Stimulated activated CD4-positive, alpha-beta T cell treated with anti-CD3 and anti-CD28 coated beads, Interleukin-1b, Interleukin-23, amount 100 ng/mL, for 48 hours (primary cell): ENCODE measurements at regions not wholly inside any gene's neighbourhood (a gene's known extent, or its start where the extent isn't known, plus 50 kb on each side); places are given as distances from the start of the nearest gene placed in this dataset.

Experiments
- DNase-seq: peaks from one replicate; pipeline ENCODE4 v3.0.0-alpha.2; 2020

DNA sequence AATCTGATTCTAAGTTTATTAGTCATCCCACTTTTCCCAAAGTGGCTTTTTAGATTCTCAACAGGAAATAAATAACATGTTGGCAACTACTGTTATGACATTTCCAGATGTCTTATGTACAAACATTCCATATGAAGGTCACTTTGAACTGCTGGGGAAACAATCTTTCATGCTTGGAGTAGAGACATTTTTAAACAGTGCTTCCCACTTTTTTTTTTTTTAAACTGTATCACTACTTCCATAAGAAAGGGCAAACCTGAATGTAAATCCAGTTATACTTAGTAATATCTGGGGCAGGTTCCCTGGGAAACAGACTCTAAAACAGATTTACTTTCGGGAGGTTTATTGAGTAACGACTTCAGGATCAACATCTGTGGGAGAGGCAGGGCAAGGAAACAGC, 473.8 kb downstream of the TAFA4 start:
- DNase-seq: no peak

DNA sequence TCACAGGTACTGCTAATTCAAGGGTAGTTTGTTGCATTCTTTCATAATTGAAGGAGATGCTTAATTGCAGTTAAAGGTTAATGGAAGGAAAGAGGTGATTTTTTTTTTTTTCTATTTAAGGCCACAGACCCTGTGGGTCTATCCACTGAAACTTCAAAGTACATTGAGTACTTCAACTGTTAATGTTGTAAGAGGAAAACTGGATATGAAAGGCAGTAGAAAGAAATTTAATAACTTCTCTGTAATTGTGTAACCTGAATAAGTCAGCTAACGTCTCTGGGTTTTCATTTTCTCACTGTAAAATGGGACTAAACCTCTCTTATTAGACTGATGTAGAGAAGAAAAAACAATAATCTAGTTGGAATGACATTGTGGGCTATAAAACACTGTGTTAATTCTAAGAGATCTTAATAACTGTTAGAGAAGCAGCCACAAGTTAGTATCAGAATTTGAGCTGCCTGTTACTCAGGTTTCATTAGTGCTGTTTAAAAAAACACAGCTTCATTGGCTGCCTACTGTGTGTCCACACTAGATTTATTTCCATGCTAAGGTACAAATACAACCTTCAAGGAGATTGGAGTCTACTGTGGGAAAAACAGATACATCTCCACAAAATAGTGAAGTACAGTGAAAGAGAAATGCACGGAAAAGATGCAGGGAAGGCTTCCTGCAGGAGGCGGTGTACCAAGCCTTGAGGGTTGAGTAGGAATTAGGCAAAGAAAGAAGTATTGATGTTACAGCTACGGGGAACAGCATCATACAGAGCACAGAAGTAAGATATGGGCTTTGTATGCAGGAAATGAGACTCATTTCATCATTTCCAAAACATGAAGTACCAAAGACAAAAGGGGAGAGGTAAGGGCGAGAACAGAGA, 483.6 kb downstream of the TAFA4 start:
- DNase-seq: no peak

DNA sequence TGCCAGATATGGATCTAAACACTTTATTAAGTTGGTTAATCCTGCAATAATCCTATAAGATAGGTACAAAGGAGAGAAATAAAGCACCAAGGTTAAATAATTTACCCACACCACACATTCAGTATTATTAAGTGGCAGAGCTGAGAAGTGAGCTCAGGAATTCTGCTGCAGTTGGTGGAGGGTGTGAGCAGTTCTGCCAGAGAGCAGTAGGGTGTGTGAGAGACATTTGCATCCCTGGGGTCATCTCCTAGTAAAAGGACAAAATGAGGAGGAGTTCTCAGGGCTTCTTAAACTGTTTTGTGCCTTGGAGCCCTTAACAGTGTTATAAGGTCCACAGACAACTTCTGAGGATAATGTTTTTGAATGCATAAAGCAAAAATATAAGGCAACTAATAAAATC, 484.5 kb downstream of the TAFA4 start:
- DNase-seq: no peak

DNA sequence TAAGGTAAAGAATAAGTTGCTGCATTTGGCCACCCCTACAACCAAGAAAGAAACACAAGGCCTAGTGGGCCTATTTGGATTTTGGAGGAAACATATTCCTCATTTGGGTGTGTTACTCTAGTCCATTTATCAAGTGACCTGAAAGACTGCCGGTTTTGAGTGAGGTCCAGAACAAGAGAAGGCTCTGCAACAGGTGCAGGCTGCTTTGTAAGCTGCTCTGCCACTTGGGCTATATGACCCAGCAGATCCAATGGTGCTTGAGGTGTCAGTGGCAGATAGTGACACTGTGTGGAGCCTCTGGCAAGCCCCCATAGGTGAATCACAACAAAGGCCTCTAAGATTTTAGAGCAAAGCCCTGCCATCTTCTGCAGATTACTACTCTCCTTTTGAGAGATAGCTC, 491.3 kb downstream of the TAFA4 start:
- DNase-seq: no peak

DNA sequence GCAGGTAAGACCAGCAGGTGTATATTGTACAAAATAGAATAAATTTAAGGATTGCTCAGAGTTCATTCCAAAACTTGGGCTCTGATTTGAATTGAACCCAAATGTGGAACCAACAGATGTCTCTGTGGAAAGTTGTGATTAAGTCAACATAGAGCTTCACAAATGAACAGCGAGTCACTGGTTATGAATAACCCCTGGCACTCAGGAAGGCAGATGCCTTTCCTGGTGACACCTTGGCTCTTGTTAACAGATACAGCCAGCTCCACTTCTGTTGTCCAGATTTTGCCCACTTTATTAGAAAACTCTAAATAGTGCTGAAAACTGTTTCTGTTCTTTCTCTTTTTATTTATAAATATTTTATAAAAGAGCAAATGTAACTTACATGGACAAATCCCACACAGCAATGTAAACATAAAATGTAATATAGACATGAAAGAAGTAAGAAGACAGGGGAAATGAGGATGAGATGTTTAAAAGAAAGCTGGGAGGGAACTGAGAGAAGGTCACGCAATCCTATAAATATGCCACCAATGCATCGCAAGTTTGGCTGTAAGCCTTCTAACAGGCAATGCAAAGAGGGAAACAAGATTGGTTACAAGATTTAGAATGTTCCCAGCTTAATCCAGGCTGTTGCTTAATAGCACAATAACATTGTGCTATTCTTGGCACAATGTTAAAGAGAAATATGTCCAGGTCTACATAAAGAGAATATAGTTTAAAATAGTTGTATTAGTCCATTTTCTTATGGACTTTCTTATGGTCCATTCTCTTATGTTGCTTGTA, 495.5 kb downstream of the TAFA4 start:
- no peak for DNase-seq

DNA sequence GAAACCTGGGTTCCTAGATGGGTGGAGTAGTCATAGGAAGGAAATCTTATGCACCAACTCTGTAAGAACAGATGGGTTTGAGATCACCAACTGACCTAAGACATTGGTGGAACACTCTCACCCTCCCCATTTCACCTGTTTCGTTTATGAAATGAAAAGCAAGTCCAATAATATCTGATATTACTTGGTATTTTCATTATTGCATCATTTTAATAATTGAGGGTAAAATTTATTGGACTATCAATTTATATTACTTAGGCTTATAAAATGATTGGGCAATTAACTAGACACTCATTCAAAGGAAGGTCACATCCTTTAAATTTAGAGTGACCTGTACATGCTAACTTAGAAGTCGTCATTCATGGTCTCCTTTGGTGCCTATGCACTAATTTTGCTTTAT, 503.9 kb downstream of the TAFA4 start:
- no peak for DNase-seq

DNA sequence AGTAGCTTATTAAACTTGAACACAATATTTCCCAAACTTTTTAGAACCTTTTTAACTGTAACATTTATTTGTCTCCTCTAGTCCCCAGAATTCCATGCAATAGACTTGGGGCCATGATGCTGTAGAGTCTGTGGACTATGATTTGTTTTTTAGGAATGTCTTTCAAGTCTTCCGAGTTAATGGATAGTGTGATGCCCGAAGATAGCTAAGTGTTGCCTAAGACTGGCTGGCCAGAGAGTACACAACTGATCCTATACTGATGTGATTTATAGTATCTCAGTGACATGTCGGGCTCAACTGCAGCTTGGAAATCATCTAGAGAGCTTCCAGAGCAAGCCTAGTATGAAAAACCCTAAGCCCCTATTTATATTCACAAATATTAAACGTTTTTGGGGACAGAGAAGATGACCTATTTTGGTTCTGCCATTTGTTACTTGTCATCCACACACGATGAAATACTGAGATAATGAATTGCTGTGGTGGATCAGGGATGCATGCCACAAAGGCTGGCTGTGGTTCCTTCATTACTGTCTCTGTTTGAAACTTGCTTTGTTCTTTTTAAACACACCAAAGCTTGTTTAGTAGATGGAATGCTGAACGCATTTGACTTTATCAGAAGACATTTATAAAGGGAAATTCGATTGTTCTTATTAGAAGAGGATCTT, 507.4 kb downstream of the TAFA4 start:
- DNase-seq: no peak

DNA sequence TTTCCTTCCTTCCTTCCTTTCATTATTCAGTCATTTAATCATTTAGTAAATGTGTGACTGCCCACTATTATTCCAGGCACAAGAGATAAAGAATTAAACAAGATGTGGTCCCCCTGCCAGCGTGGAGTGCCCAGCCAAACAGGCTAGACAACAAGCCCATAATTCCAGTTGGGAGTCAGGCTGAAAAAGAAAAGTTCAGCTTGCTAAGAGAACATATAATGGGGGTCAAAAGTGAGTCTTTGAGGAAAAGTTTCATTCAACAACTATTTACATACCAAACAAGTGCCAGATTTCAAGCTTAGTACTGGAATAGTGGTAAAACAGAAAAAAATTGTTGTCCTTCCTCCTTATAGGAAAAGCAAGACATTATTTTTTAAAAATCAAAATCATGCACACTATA, 523.7 kb downstream of the TAFA4 start:
- DNase-seq: no peak

DNA sequence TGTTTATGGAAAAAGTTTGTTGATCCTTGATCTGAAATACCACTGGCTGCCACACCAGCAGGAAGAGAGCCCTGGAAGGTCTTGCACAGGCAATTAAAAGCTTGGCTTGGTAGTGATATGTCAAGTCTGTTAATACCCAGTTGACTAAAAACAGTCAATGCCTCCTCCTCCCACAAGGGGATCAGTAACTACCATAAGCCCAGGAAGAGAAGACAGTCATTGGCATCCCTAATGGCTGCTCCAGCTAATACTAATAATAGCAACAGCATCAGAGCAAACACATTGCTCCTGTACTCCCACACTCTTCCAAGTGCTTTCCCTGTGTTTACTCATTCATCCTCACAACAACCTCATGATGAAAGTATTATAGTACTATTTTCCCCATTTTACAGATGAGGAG, 528.6 kb downstream of the TAFA4 start:
- no peak for DNase-seq

DNA sequence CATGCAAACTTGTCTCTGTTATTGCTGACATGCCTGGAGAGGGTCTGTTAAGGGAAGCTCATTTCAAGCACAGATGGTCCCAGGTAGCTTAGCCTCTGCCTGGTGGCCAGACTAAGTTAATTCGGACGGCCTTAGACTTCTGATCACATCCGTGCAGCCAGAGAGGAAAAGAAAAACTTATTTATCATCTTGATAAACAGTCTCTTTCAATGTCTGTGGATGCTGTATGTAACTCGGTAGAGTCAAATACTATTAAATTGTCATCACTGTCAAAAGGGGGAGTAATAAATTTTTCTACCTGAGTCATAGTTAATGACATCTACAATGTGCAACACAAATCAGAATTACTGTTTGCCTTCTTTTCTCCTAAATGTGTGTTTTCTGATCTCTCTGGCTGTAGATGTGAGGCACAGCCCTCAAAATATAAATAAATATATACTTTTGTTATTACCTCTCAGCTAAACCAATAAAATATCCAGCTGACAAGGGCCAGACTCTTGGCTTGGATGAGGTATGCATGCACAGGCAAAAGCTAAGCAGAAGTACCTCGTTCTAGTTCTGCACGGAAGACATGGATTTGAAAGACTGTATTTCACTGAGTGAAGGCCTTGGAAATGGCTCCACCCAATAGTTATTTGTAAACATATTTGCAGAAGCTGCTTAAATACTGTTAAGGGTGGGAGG, 530.0 kb downstream of the TAFA4 start:
- DNase-seq: no peak

DNA sequence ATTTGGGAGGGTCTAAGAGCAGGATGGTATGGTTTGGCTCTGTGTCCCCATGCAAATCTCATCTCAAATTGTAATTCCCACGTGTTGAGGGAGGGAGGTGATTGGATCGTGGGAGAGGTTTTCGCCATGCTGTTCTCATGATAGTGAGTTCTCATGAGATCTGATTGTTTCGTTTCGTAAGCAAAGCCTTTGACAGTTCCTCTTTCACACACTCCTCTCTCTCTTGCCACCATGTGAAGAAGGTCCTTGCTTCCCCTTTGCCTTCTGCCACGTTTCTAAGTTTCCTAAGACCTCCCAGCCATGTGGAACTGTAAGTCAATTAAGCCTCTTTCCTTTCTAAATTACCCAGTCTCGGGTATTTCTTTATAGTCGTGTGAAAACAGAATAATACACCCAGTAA, 553.7 kb downstream of the TAFA4 start:
- no peak for DNase-seq

DNA sequence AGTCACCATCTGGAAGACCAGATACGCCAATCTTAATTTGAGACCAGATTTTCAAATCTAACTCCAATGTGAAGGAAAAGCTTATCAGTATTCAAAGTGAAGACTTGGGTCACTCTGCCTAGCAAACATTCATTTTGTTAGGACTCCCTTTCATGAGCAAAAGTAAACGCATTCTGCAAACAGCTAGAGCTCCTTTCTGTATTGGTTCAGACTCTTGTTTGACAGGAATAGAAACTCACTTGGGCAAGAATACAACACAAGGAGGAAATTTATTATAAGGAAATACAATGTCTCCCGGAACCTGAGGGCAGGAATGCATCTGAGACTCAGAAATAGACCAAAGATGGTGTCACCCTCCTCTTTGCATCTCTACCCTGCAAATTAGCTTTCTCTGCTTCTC, 558.6 kb downstream of the TAFA4 start:
- no peak for DNase-seq

DNA sequence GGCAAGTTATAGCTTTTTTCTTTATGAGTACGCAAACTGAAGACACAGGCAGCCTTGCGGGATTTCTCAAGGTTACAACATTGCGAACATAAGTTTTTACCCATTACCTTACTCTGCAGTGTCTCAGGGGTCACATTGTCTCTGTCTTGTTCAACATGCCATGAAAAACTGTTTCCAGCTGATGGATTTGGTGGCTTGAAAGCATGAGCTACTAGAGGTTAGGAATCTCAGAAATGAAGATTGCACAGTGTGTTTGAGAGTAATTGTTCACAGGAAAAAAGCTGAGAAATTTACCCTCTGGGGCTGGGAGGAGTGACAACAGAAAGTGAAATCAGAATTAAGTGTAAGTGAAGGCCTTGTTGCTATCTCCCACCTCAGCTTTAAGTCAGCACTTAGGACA, 568.6 kb downstream of the TAFA4 start:
- DNase-seq: no peak

DNA sequence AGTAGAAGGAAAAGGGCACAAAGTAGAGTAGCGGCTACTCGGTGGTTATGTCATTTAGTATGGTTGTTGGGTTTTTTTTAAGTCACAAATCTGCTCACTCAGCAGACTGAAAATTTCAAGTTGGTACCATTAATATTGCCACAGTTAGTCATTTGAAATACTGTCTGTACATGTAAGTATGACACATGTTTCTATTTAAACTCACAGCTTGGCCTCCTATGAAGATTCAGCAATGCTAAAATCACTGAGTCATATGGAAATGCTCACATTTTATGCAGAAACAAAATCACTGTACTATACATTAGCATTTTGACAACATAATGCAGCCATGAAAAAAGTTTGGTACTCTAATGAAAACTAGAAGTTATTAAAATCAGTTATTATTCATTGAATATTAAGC, 571.9 kb downstream of the TAFA4 start:
- DNase-seq: no peak

DNA sequence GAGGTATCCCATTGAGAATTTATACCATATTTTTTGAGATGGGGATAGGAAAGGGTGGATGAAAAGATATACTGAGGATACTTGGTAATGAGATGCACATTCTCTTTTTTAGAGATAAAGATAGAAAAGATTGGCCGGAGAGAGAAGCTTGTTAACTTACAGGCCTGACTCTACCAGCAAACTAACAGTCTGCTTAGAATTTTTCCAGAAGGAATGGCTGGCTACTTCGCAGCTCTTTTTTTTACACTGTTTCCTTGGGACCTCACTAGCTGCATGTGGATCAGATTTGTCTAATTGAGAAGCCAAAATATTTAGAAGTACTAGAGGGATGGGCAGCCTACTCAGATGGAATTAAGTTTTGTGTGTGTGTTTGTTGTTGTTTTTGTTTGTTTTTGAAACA, 586.6 kb downstream of the TAFA4 start:
- DNase-seq: no peak

DNA sequence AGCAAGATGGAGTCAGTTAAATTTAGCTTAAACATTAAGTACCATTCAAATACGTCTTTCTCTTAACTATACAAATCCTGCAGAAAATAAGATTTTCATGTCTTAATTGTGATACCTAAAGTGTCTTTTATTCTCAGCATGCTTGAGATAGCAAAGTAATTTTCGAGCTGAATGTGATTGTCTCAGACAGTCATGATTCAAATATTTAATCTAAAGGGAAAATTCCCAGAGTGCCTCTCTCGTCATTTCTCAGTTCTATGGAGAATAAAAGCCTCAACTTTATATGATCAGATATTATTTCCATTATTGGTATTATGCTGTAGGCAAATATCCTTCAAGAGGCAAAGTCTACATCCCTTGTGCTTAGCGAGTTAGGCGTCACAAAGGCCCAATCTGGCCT, 589.9 kb downstream of the TAFA4 start:
- DNase-seq: no peak

DNA sequence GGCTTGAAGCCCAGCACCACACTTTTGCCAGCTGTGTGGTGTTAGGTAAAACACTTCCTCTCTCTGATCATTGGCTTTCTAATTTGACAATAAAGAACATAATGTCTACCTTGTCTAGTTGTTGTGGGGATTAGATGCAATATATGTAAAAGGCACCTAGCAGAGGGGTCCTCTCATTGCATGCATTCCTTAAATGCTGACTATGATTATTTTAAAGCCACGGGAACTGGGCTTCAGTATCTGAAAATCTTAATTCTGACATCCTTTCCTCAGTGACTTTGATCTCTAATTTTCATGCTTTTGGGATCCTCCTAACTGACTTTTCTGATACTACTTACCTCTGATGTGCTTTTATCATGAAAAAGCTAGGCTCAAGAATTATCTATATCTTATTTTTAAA, 596.3 kb downstream of the TAFA4 start:
- no peak for DNase-seq

DNA sequence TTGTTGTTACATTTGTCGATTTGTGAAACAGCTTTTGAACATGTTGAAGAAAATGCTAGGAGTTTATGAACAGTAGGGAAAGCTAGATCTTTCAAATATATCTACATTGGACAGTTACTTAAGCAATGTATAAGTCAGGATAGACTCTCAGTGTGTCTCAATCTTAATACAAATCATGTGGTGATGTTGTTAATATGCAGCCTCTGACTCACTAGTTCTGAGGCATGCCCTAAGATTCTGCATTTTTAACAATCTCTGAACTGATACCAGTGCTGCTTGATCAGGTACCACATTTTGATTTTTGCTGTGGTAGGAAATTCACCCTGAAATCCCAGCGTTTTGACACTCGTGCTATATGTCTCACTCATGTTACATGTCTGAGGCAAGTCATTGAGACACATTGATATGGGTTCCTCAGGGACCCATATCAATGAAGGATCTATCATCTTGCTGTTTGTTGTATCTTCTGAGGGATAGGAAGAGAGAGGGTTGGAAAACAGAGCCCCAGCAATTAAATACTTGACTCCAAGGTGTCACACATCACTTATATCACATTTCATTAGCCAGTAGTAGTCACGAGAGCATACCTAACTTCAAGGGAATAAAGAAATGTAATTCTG, 597.9 kb downstream of the TAFA4 start:
- DNase-seq: no peak

DNA sequence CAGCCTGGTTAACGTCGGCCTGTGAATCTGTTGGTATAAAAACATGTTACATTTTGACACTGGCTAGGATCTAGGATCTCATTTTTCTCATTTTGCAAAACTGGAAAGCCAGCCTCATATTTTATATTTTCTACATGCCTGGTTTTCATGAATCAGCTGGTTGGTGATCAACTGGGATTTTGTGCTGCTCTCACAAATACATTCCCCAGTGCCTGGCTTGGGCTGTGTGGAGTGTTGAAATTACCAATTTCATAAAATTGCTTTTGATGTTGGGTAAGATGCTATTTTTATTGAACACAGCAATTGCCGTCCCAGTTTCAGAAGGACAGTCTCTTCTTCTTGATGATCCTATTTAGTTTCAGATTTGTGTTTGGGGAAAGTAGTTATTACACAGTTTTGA, 604.3 kb downstream of the TAFA4 start:
- DNase-seq: no peak

DNA sequence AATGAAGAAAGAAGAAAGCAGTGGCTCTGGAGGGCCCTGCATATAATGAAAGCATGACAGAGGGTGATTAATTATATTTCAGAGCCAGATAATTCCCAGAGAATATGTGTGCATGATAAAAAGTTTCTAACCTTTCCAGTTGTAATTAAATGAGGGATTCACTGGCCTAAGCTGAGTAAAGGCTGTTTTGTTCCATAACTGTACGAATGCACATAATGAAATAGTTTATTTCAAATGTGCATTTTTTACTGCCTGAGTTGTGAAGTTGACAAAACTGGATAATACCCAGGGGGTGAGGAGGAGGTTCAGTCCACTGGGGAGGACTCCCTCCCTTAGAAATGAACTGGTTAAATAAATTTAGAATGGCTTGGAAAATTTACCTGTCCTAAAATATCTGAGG, 616.4 kb downstream of the TAFA4 start:
- DNase-seq: no peak

DNA sequence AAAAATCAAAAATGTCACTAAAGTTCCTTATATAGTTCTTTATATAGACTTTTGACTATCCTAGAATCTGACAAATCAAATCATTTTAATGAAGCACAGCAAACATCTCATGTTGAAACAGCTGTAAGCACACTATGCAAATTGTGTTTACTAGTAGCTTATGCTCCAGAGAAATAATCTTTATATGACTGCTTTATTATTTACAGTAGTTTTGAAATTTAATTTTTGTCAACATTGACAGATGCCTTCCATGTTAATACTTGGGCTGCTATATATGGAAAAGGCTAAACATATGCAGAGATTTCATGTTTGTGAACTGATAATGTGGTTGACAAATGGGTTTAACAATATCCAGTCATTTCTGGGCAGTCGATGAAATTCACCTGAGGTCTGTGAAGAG, 616.8 kb downstream of the TAFA4 start:
- no peak for DNase-seq

DNA sequence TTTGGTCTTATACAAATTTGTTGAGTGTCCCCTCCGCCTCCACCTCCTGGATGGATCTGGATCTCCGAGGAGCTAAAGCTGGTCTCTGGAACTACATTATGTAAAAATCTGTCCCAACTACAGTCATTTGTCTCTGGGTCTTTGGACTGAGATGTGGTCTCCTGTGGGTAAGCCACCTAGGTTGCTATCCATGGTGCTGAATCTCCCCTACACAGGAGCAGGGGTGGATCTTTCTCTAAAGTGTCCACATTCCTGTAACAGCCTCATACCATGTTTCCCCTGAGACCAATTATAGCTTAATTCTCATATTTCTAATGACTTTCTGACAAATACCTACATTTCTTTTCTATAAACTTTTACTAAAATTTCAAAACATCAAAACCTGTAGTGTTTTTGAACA, 625.8 kb downstream of the TAFA4 start:
- DNase-seq: no peak

DNA sequence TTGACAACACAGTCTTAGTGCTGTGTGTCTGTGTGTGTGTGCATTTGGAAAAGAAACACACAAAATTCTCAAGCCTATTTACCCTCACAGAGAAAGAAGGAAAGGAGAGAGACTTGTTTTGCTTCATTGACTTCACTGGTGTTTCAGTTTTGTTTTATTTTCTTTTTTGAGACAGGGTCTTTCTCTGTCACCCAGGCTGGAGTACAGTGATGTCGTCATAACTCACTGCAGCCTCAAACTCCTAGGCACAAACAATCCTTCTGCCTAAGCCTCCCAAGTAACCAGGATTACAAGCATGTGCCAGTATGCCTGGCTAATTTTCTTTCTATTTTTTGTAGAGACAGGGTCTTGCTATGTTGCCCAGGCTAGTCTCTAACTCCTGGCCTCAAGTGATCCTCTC, 636.9 kb downstream of the TAFA4 start:
- DNase-seq: no peak
